ENCODE measurements at regions not wholly inside any gene's neighbourhood (a gene's known extent, or its start where the extent isn't known, plus 50 kb on each side); places are given as distances from the start of the nearest gene placed in this dataset.

GRCh38 chr15:93324186-93324975 lies 235.4 kb upstream of the RGMA start:
- no peak for DNase-seq
- no peaks in the 10 kb centered on the region for H3K36me3 Mint-ChIP-seq (ENCODE audit: low read depth)
- no peak overlapping the region for H3K4me3 Mint-ChIP-seq
- H3K27ac Mint-ChIP-seq: no peak overlapping the region
- H3K27me3 Mint-ChIP-seq (ENCODE audit: low read depth, poor library complexity): peaks cover 11% of the 10 kb centered on the region
- H3K4me1 Mint-ChIP-seq: peaks cover 7% of the 10 kb centered on the region
- TF ChIP-seq, protein P1, sequence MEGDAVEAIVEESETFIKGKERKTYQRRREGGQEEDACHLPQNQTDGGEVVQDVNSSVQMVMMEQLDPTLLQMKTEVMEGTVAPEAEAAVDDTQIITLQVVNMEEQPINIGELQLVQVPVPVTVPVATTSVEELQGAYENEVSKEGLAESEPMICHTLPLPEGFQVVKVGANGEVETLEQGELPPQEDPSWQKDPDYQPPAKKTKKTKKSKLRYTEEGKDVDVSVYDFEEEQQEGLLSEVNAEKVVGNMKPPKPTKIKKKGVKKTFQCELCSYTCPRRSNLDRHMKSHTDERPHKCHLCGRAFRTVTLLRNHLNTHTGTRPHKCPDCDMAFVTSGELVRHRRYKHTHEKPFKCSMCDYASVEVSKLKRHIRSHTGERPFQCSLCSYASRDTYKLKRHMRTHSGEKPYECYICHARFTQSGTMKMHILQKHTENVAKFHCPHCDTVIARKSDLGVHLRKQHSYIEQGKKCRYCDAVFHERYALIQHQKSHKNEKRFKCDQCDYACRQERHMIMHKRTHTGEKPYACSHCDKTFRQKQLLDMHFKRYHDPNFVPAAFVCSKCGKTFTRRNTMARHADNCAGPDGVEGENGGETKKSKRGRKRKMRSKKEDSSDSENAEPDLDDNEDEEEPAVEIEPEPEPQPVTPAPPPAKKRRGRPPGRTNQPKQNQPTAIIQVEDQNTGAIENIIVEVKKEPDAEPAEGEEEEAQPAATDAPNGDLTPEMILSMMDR (IDR thresholded peaks at IDR 0.05): no peak
- H3K9me3 Mint-ChIP-seq: no peaks in the 10 kb centered on the region

GRCh38 chr15:93321881-93322282 lies 232.9 kb upstream of the RGMA start:
- DNase-seq: no peak
- Mint-ChIP-seq H3K4me3 (no peak overlapping the region), H3K4me1 (peaks cover 7% of the 10 kb centered on the region), H3K9me3 (peaks cover 6% of the 10 kb centered on the region), H3K27ac (no peak overlapping the region), H3K36me3 (ENCODE audit: low read depth) (no peaks in the 10 kb centered on the region), H3K27me3 (ENCODE audit: low read depth, poor library complexity) (peaks cover 3% of the 10 kb centered on the region)
- TF ChIP-seq, protein P1 (IDR thresholded peaks at IDR 0.05): no peak

GRCh38 chr15:93319121-93319814 lies 230.3 kb upstream of the RGMA start:
- Mint-ChIP-seq H3K4me1 (peaks cover 7% of the 10 kb centered on the region), H3K4me3 (no peak overlapping the region), H3K9me3 (peaks cover 11% of the 10 kb centered on the region), H3K27me3 (ENCODE audit: low read depth, poor library complexity) (peaks cover 14% of the 10 kb centered on the region), H3K27ac (no peak overlapping the region), H3K36me3 (ENCODE audit: low read depth) (no peaks in the 10 kb centered on the region)
- DNase-seq: no peak
- TF ChIP-seq, protein P1 (IDR thresholded peaks at IDR 0.05): no peak

GRCh38 chr15:93317772-93318171 lies 228.8 kb upstream of the RGMA start:
- peaks cover 11% of the 10 kb centered on the region for H3K9me3 Mint-ChIP-seq
- H3K27ac Mint-ChIP-seq: no peak overlapping the region
- DNase-seq: no peak
- H3K4me3 Mint-ChIP-seq: no peak overlapping the region
- H3K36me3 Mint-ChIP-seq (ENCODE audit: low read depth): no peaks in the 10 kb centered on the region
- TF ChIP-seq, protein P1 (IDR thresholded peaks at IDR 0.05): no peak
- peaks cover 16% of the 10 kb centered on the region for H3K4me1 Mint-ChIP-seq
- H3K27me3 Mint-ChIP-seq (ENCODE audit: low read depth, poor library complexity): peaks cover 18% of the 10 kb centered on the region

GRCh38 chr15:93314245-93314644 lies 225.2 kb upstream of the RGMA start:
- Mint-ChIP-seq H3K27ac (no peak overlapping the region), H3K4me3 (no peak overlapping the region), H3K27me3 (ENCODE audit: low read depth, poor library complexity) (peaks cover 15% of the 10 kb centered on the region), H3K36me3 (ENCODE audit: low read depth) (no peaks in the 10 kb centered on the region), H3K4me1 (peaks cover 21% of the 10 kb centered on the region), H3K9me3 (peaks cover 11% of the 10 kb centered on the region)
- DNase-seq: no peak
- TF ChIP-seq, protein P1 (IDR thresholded peaks at IDR 0.05): no peak

Measured in nephron progenitor cell (in vitro differentiated cells).